SK-N-MC (cell line): ENCODE measurements at regions not wholly inside any gene's neighbourhood (a gene's known extent, or its start where the extent isn't known, plus 50 kb on each side); places are given as distances from the start of the nearest gene placed in this dataset.

Experiments used
- EZH2 ChIP-seq: fragments of 200-600 bp; sonication (generic); IDR thresholded peaks from one replicate; pipeline ENCODE4 v1.6.1; 2017; ENCODE audit warnings: antibody characterized with exemption
- FOXP2 ChIP-seq: optimal IDR thresholded peaks from 2 replicates; pipeline ENCODE3; 2011; ENCODE audit warnings: mild to moderate bottlenecking, moderate library complexity; ENCODE audit not compliant: insufficient read depth; ENCODE audit errors: extremely low read length, control extremely low read depth
- POLR2AphosphoS5 ChIP-seq: IDR thresholded peaks from 2 replicates; pipeline ENCODE4 v1.6.1; 2012; ENCODE audit warnings: mild to moderate bottlenecking, low read depth, low read length, borderline replicate concordance

DNA sequence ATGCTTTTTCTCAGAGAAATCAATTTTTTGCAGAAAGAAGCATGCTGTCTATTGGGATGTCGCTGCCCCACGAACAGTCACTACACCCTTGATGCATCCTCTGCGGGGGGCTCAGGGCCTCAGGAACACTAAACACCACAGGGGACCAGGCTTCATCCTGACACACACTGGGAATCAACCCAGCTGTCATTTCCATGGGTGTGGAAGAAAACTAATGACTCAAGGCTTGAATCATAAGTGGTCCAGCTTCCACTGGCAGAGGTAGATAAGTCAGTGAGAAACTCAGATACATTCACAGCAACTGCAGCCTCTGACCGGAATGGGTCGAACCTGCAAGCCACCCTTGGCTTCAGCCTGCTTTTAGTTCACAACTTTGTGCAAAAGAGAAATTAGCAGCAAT, 81.3 kb upstream of the SPTLC3 start:
- no peak for TF ChIP-seq POLR2AphosphoS5
- no peak for TF ChIP-seq EZH2
- no peak for TF ChIP-seq FOXP2
